GM19452 (cell line): ENCODE measurements at regions not wholly inside any gene's neighbourhood (a gene's known extent, or its start where the extent isn't known, plus 50 kb on each side); places are given as distances from the start of the nearest gene placed in this dataset.
"Not testable (repeated sequence)": the region's sequence is repeated elsewhere in the genome, so short reads cannot be mapped to it uniquely, and the experiment has no call there.

Experiments used
- ATAC-seq: cut with Tn5 transposase; IDR thresholded peaks from one replicate; pipeline ENCODE4 v1.9.1; 2021; ENCODE audit not compliant: unreplicated experiment

DNA sequence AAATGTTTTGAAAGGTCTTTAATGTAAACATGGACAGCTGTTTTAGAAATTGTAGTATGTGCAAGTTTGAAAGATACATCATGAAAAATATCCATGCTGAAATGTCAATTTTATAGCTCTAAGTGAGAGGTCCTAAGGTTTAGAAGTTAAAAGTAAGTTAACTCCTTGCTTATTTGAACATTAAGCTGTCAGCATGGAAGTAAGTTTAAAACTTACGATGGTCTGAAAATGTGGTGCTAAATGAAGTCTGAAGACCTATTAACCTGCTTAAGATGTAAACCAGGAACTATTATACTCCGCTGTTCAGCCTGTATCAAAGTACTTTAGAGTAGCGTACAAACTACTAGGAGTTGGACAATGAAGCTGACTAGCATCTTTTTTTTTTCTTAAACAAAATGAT, 1082.4 kb downstream of the TMTC2 start:
- ATAC-seq: no peak

DNA sequence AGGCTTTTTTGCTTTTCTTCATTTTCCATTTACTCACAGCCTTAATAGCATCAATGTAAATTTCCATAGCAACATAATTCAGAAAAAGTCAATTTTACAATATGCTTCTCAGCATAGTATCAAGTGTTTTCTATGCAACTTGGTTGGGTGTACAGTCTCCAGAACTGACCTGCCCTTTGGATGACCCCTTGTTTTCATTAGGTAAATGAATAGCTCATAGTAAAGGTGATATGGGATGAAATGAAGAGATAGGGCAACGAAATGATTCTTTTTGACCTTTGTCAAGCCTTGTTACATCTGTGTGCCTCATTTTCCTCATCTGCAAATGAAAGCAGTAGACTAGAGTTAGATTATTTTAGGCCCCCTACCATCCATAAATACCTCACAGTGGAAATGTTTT, 1081.0 kb downstream of the TMTC2 start:
- no peak for ATAC-seq

- ATAC-seq: no peak
Measured at GRCh38 chr12:83763425-83763824, 1076.7 kb downstream of the TMTC2 start.

DNA sequence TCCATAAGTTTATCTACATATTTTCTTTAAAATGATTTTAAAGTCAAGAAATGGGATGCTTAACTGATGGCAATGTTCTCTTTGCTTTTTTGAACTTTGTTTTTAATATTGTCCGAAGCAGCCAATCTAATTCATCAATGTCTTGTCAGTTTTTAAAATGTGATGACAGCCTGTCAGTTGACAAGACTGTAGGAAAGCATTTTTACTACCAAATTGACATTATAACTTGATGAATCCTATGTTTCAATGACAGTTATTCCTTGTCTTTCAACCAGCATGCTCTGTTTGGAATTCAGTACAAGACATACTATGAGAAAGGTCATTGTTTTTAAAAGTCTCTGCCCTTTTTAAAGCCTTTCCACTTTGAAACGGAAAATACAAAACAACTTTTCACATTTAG, 1073.2 kb downstream of the TMTC2 start:
- no peak for ATAC-seq

GRCh38 chr12:83758888-83759631, 1072.4 kb downstream of the TMTC2 start:
- no peak for ATAC-seq

- no peak for ATAC-seq
Measured at GRCh38 chr12:83753904-83754303, 1067.2 kb downstream of the TMTC2 start.

DNA sequence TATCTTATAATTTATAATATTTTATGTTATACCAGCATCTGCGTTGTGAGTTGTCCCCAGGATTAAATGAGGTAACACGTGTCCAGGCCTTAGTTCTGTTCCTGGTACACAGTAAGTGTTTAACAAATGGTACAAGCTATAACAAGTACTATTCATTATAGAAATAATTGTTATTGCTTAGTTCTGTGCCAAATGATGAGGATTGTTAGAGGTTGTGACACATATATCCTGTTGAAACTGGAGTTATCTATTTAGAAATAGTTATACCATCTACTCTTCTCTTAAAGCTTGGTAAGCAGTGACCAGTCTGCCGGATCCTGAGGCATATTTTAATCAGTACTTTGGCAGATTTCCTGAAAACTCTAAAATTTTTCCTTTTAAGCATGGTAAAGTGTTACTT, 1066.5 kb downstream of the TMTC2 start:
- ATAC-seq: no peak

GRCh38 chr12:83739607-83740006, 1052.9 kb downstream of the TMTC2 start:
- ATAC-seq: no peak

GRCh38 chr12:83710851-83711250, 1024.1 kb downstream of the TMTC2 start:
- no peak for ATAC-seq

DNA sequence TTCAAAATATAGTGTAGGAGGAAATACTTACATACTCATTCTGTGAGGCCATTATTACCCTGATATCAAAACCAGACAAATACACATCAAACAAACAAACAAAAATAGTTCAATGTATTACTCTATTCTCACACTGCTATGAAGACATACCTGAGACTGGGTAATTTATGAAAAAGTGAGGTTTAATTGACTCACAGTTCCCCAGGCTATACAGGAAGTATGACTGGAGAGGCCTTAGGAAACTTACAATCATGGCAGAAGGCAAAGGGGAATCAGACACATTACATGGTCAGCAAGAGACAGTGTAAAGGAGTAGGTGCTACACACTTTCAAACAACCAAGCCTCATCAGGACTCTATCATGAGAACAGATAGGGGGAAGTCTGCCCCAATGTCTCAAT, 1023.2 kb downstream of the TMTC2 start:
- no peak for ATAC-seq

GRCh38 chr12:83700838-83701237, 1014.1 kb downstream of the TMTC2 start:
- no peak for ATAC-seq

GRCh38 chr12:83696311-83696710, 1009.6 kb downstream of the TMTC2 start:
- ATAC-seq: not testable (repeated sequence)

DNA sequence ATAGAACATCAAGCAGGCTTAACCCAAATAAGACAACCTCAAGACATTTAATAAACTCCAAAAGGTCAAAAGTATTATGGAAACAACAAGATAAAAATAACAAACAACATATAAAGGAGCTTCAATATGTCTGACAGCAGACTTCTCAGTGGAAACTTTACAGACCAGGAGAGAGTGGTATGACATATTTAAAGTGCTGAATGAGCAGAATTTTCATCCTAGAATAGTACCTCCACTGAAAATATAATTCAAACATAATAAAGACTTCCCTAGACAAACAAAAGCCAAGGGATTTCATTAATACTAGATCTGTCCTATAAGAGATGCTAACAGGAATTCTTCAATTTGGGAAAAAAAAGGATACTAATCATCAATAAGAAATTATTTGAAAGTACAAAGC, 1005.0 kb downstream of the TMTC2 start:
- no peak for ATAC-seq

DNA sequence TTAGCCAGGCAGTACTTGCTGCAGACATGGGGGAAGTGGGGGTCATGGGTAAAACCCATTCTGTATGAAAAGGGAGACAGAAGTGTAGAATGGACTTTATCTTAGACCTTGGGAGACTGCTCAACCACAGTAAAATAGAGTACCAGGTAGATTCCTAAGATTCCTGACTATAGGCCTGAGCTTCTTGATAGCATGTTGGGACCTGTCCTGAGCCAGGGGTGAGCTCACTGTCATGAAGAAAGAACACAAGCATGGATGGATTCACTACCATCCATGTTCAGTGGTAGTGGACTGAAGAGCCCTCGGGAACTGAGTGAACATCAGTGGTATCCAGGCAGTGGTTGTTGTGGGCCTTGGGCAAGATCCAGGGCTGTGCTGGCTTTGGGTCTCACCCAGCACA, 1003.8 kb downstream of the TMTC2 start:
- no peak for ATAC-seq

GRCh38 chr12:83689333-83689732, 1002.6 kb downstream of the TMTC2 start:
- ATAC-seq: no peak

- ATAC-seq: no peak
Measured at GRCh38 chr12:83676781-83677295, 990.1 kb downstream of the TMTC2 start.

GRCh38 chr12:83666690-83667089, 980.0 kb downstream of the TMTC2 start:
- no peak for ATAC-seq

- ATAC-seq: no peak
Measured at GRCh38 chr12:83665634-83666218, 979.0 kb downstream of the TMTC2 start.

DNA sequence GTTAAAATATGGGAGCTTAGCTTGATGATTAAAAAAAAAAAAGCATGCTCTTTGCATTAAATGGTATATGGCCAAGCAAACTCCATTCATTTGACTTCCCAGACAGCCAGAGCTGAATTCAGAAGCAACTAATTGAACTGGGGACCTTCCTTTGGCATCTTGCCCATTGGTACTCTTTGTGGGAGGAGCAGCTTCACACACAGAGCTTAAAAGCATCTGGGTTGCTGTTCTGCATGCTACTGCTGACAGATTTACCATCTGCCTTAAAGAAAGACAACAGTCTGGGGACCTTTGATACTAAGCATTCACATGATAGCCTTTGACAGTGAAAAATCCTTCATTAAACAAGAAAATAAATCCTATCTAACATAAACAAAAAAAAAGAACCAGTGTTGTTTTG, 977.9 kb downstream of the TMTC2 start:
- ATAC-seq: no peak

GRCh38 chr12:83660727-83661358, 974.1 kb downstream of the TMTC2 start:
- ATAC-seq: no peak

DNA sequence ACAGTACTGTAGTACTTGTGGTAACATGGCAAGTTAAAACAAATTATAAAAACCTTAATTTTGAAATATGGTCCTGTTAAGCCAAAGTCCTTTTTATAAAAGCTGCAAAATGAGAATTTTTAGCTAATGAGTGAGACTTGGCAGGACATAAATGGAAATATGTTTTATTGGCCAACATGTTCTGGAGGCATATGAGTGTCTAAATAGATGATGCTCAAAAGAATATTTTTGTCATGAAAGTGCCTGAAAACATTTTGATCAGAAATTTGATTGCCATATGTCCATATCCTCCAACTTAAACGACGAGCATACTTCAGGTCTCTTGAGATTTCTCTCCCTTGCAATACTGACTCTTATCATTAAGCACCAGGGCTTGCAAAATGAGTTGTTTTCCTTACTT, 972.6 kb downstream of the TMTC2 start:
- ATAC-seq: no peak

DNA sequence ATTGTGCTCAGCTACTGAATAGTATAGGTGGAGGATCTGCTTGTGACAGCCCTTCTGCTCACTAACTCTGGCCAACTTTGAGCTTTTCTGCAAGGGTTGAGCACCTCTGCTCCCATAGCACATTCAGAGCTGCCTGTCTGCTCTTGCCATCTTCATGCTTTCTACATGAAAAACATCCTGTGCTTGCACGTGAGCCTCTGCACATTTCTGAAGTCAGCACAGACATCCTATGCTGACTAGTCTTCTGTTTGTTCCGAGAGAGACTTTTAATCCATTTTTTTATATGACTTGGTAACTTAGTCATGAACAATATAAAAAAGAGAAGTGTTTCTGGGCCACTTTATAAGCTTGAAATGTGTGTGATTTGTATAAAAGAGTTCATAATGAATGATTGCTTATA, 969.3 kb downstream of the TMTC2 start:
- no peak for ATAC-seq
